H9 (cell line): ENCODE measurements at regions not wholly inside any gene's neighbourhood (a gene's known extent, or its start where the extent isn't known, plus 50 kb on each side); places are given as distances from the start of the nearest gene placed in this dataset.

Experiments used
- DNase-seq: peaks from one replicate; pipeline ENCODE4 v3.0.0-alpha.2; 2017
- H2AFZ ChIP-seq: one replicate; pipeline ENCODE4 v1.6.1; 2013; ENCODE audit warnings: mild to moderate bottlenecking, low read length, control low read depth, moderate library complexity
- H2AK5ac ChIP-seq: 2 replicates; pipeline ENCODE4 v1.6.1; 2013; ENCODE audit warnings: low read length, control low read depth, mixed read lengths; ENCODE audit not compliant: insufficient read length
- H2BK120ac ChIP-seq: one replicate; pipeline ENCODE4 v1.6.1; 2013; ENCODE audit warnings: low read depth, mild to moderate bottlenecking, low read length, control low read depth, inconsistent platforms; ENCODE audit not compliant: poor library complexity, severe bottlenecking
- H2BK12ac ChIP-seq: 2 replicates; pipeline ENCODE4 v1.6.1; 2013; ENCODE audit warnings: low read length, control low read depth, mixed read lengths, low read depth; ENCODE audit not compliant: insufficient read length
- H2BK15ac ChIP-seq: 2 replicates; pipeline ENCODE4 v1.6.1; 2013; ENCODE audit warnings: low read depth, low read length, control low read depth
- H2BK20ac ChIP-seq: one replicate; pipeline ENCODE4 v1.6.1; 2013; ENCODE audit warnings: low read depth, mild to moderate bottlenecking, low read length, control low read depth, inconsistent platforms; ENCODE audit not compliant: poor library complexity, severe bottlenecking
- H2BK5ac ChIP-seq: 2 replicates; pipeline ENCODE4 v1.6.1; 2013; ENCODE audit warnings: low read length, control low read depth, mixed read lengths; ENCODE audit not compliant: insufficient read length
- H3K14ac ChIP-seq: 2 replicates; pipeline ENCODE4 v1.6.1; 2013; ENCODE audit warnings: low read length, control low read depth; ENCODE audit not compliant: insufficient read depth
- H3K18ac ChIP-seq: 2 replicates; pipeline ENCODE4 v1.6.1; 2013; ENCODE audit warnings: low read depth, mild to moderate bottlenecking, mixed read lengths, low read length, control low read depth; ENCODE audit not compliant: insufficient read length
- H3K23ac ChIP-seq: 2 replicates; pipeline ENCODE4 v1.6.1; 2013; ENCODE audit warnings: low read length, control low read depth, mixed read lengths, low read depth; ENCODE audit not compliant: insufficient read length
- H3K23me2 ChIP-seq: 2 replicates; pipeline ENCODE4 v1.6.1; 2013; ENCODE audit warnings: low read depth, mild to moderate bottlenecking, mixed read lengths, low read length, control low read depth; ENCODE audit not compliant: insufficient read length, poor library complexity, severe bottlenecking
- H3K27ac ChIP-seq: 2 replicates; pipeline ENCODE4 v1.5.1; 2013; ENCODE audit warnings: low read length, control low read depth, mixed read lengths, low read depth; ENCODE audit not compliant: insufficient read length
- H3K27me3 ChIP-seq: 2 replicates; pipeline ENCODE4 v1.6.1; 2013; ENCODE audit warnings: low read length, control low read depth, inconsistent platforms; ENCODE audit not compliant: insufficient read depth
- H3K4ac ChIP-seq: 2 replicates; pipeline ENCODE4 v1.6.1; 2013; ENCODE audit warnings: low read depth, mild to moderate bottlenecking, control low read depth, inconsistent platforms, low read length, moderate library complexity
- H3K4me1 ChIP-seq: 2 replicates; pipeline ENCODE4 v1.6.1; 2013; ENCODE audit warnings: low read length, control low read depth, inconsistent platforms; ENCODE audit not compliant: insufficient read depth
- H3K4me2 ChIP-seq: 2 replicates; pipeline ENCODE4 v1.6.1; 2013; ENCODE audit warnings: low read length, control low read depth, mixed read lengths; ENCODE audit not compliant: insufficient read length, insufficient read depth
- H3K56ac ChIP-seq: 2 replicates; pipeline ENCODE4 v1.6.1; 2013; ENCODE audit warnings: low read depth, mild to moderate bottlenecking, mixed read lengths, low read length, control low read depth; ENCODE audit not compliant: insufficient read length
- H3K79me1 ChIP-seq: 2 replicates; pipeline ENCODE4 v1.6.1; 2013; ENCODE audit warnings: low read depth, mild to moderate bottlenecking, moderate library complexity, low read length, control low read depth, inconsistent platforms; ENCODE audit not compliant: insufficient read depth, poor library complexity, severe bottlenecking
- H3K79me2 ChIP-seq: 2 replicates; pipeline ENCODE4 v1.6.1; 2013; ENCODE audit warnings: low read length, control low read depth, inconsistent platforms; ENCODE audit not compliant: insufficient read depth
- H3K9ac ChIP-seq: 2 replicates; pipeline ENCODE4 v1.6.1; 2013; ENCODE audit warnings: low read length, control low read depth, mixed read lengths; ENCODE audit not compliant: insufficient read length; ENCODE audit errors: extremely low read depth
- H3K9me3 ChIP-seq: one replicate; pipeline ENCODE4 v1.6.1; 2013; ENCODE audit warnings: low read depth, low read length, inconsistent platforms; ENCODE audit not compliant: control insufficient read depth
- H3T11ph ChIP-seq: one replicate; pipeline ENCODE4 v1.6.1; 2013; ENCODE audit warnings: mild to moderate bottlenecking, low read length, control low read depth, inconsistent platforms
- H4K20me1 ChIP-seq: one replicate; pipeline ENCODE4 v1.6.1; 2013; ENCODE audit not compliant: control insufficient read depth, insufficient read length, insufficient read depth
- H4K5ac ChIP-seq: 2 replicates; pipeline ENCODE4 v1.6.1; 2013; ENCODE audit warnings: low read depth, mild to moderate bottlenecking, mixed read lengths, low read length, control low read depth; ENCODE audit not compliant: insufficient read length
- H4K8ac ChIP-seq: replicated peaks from 2 replicates; pipeline ENCODE4 v1.6.1; 2013; ENCODE audit warnings: low read length, control low read depth, mixed read lengths, low read depth; ENCODE audit not compliant: insufficient read length
- H4K91ac ChIP-seq: 2 replicates; pipeline ENCODE4 v1.6.1; 2013; ENCODE audit warnings: low read depth, mild to moderate bottlenecking, moderate library complexity, mixed read lengths, low read length, control low read depth; ENCODE audit not compliant: insufficient read length
- H3K27ac Mint-ChIP-seq, 3 experiments: 2 replicates in 2 of 3; 3 replicates in 1 of 3; pipeline ENCODE4 v1.8.0; 2020 to 2021; ENCODE audit warnings: mixed read lengths in 3 of 3, mild to moderate bottlenecking in 1 of 3, moderate library complexity in 1 of 3
- H3K27me3 Mint-ChIP-seq: 2 replicates; pipeline ENCODE4 v1.8.0; 2021; ENCODE audit warnings: low read depth, mild to moderate bottlenecking, moderate library complexity, mixed read lengths
- H3K36me3 Mint-ChIP-seq, 3 experiments: 2 replicates in 2 of 3; 3 replicates in 1 of 3; pipeline ENCODE4 v1.8.0; 2020 to 2021; ENCODE audit warnings: low read depth in 3 of 3, mixed read lengths in 3 of 3; ENCODE audit not compliant: insufficient read depth in 1 of 3
- H3K4me1 Mint-ChIP-seq, 2 experiments: 2 replicates each; pipeline ENCODE4 v1.8.0; 2020; ENCODE audit warnings: mixed read lengths in 2 of 2
- H3K4me3 Mint-ChIP-seq, 2 experiments: 2 replicates in 1 of 2; 3 replicates in 1 of 2; pipeline ENCODE4 v1.8.0; 2020 to 2021; ENCODE audit warnings: mild to moderate bottlenecking in 2 of 2, mixed read lengths in 2 of 2, moderate library complexity in 1 of 2
- H3K9me3 Mint-ChIP-seq, 2 experiments: 2 replicates in 1 of 2; 3 replicates in 1 of 2; pipeline ENCODE4 v1.8.0; 2020; ENCODE audit warnings: mild to moderate bottlenecking in 2 of 2, mixed read lengths in 2 of 2, moderate library complexity in 1 of 2
- CTCF ChIP-seq: fragments of 200-600 bp; sonication (generic); conservative IDR thresholded peaks from 3 replicates; pipeline ENCODE4 v1.8.0; 2021; ENCODE audit warnings: antibody characterized with exemption, mild to moderate bottlenecking
- WGBS: extraction: QIAGEN DNeasy Blood & Tissue Kit; methylation state at CpG from one replicate; pipeline ENCODE4 v1.1.7; 2013; ENCODE audit warnings: missing lambda C conversion rate, low lambda C conversion rate, mixed read lengths; ENCODE audit not compliant: insufficient read length; ENCODE audit errors: extremely low coverage; 5-methylcytosine and 5-hydroxymethylcytosine counted together

- H3K4ac ChIP-seq = no peak overlapping the region
- TF ChIP-seq CTCF = no peak
- no peaks in the 10 kb centered on the region for H3K27me3 ChIP-seq
- H3K4me1 ChIP-seq = no peaks in the 10 kb centered on the region; the same call in 1 of the 2 replicates
- H2BK15ac ChIP-seq = no peak overlapping the region
- no peak overlapping the region for H3K27ac ChIP-seq
- no peaks in the 10 kb centered on the region for H3K9me3 ChIP-seq
- no peak overlapping the region for H3T11ph ChIP-seq
- no peak overlapping the region for H2AFZ ChIP-seq
- no peak overlapping the region for H4K91ac ChIP-seq
- H3K18ac ChIP-seq = no peak overlapping the region
- no peak overlapping the region for H3K27ac Mint-ChIP-seq
- no peak overlapping the region for H2BK5ac ChIP-seq
- H2AK5ac ChIP-seq = no peak overlapping the region
- H3K4me3 Mint-ChIP-seq = no peak overlapping the region
- H3K4me2 ChIP-seq = no peak overlapping the region
- no peak overlapping the region for H2BK12ac ChIP-seq
- no peak overlapping the region for H2BK120ac ChIP-seq
- no peaks in the 10 kb centered on the region; the same call in 1 of the 2 replicates for H3K27me3 Mint-ChIP-seq
- H3K56ac ChIP-seq = no peak overlapping the region
- H3K79me1 ChIP-seq = no peaks in the 10 kb centered on the region
- H3K23ac ChIP-seq = no peak overlapping the region
- H3K9ac ChIP-seq = no peak overlapping the region
- no peaks in the 10 kb centered on the region for H4K20me1 ChIP-seq
- no CpG with 5 or more reads among the region's 2 CpGs for WGBS
- no peak overlapping the region for H3K14ac ChIP-seq
- H3K79me2 ChIP-seq = no peaks in the 10 kb centered on the region
- no peak overlapping the region for H2BK20ac ChIP-seq
- no peaks in the 10 kb centered on the region for H3K9me3 Mint-ChIP-seq
- H3K23me2 ChIP-seq = no peaks in the 10 kb centered on the region
- no peak overlapping the region for H4K8ac ChIP-seq
- DNase-seq = no peak
- H4K5ac ChIP-seq = no peak overlapping the region
- H3K36me3 Mint-ChIP-seq = peaks cover 0 to 2% (median 0%) of the 10 kb centered on the region in 3 experiments; a peak in 1 of 7 replicates
- peaks cover 14 to 18% of the 10 kb centered on the region in 2 experiments for H3K4me1 Mint-ChIP-seq
Measured at GRCh38 chr16:59392911-59393310, 658.8 kb upstream of the GOT2 start.
